ENCODE measurements at regions not wholly inside any gene's neighbourhood (a gene's known extent, or its start where the extent isn't known, plus 50 kb on each side); places are given as distances from the start of the nearest gene placed in this dataset.

DNA sequence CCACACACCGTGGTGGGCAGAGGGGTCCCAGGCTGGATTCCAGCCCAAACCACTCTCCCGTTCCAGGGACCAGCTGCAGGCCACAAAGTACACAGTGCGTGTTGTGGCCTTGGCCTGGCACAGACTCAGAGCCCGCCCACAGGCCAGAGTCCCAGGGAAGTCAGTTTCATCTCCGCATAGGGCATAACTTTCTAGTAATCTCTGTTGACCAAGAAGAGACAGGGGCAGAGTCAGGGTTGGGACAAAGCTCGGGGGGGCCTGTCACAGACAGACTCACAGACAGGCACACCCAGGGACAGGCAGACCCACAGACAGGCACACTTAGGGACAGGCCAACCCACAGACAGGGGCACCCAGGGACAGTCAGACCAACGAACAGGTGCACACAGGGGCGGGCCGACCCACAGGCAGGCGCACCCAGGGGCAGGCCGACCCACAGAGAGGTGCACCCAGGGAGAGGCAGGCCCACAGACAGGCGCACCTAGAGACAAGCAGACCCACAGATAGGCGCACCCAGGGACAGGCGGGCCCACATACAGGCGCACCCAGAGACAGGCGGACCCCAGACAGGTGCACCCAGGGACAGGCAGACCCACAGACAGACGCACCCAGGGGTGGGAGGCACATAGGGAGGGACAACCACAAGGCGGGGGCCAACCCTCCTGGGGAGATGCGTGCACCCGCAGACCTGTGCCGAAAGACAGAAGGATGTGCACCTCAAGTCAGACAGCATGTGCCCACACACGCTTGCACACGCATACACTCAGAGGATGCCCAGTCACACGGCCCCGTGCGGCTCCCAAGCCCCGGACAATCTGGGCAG lies 323.3 kb upstream of the RTL1 start:
- TF ChIP-seq POLR2AphosphoS5 (IDR thresholded peaks at IDR 0.05; ENCODE audit: low read depth, low read length) (no peak), BRCA1 (CRISPR knock-in tag; IDR thresholded peaks at IDR 0.05) (no peak)
